Loucy (cell line): ENCODE measurements at regions not wholly inside any gene's neighbourhood (a gene's known extent, or its start where the extent isn't known, plus 50 kb on each side); places are given as distances from the start of the nearest gene placed in this dataset.

Source experiments
- H2AFZ ChIP-seq: fragments of 200-600 bp; sonication (generic); 2 replicates; pipeline ENCODE4 v1.6.0; 2016; ENCODE audit warnings: antibody characterized with exemption, mild to moderate bottlenecking, low read length, moderate library complexity
- H3F3A ChIP-seq: fragments of 200-600 bp; 2 replicates; pipeline ENCODE4 v1.6.0; 2016; ENCODE audit warnings: antibody characterized with exemption, low read depth, mild to moderate bottlenecking
- H3K27me3 ChIP-seq: fragments of 200-600 bp; sonication (generic); 2 replicates; pipeline ENCODE4 v1.6.1; 2014; ENCODE audit warnings: low read length, mild to moderate bottlenecking; ENCODE audit not compliant: insufficient read depth, poor library complexity, severe bottlenecking
- H3K36me3 ChIP-seq: fragments of 200-600 bp; sonication (generic); 2 replicates; pipeline ENCODE4 v1.6.1; 2016; ENCODE audit warnings: low read length; ENCODE audit not compliant: insufficient read depth
- H3K4me1 ChIP-seq: fragments of 200-600 bp; sonication (generic); 2 replicates; pipeline ENCODE4 v1.5.1; 2014; ENCODE audit warnings: low read length, mild to moderate bottlenecking; ENCODE audit not compliant: insufficient read depth, poor library complexity, severe bottlenecking
- H3K4me2 ChIP-seq: fragments of 200-600 bp; sonication (generic); 2 replicates; pipeline ENCODE4 v1.6.0; 2014; ENCODE audit warnings: antibody characterized with exemption, low read length, low read depth, mild to moderate bottlenecking; ENCODE audit not compliant: poor library complexity, severe bottlenecking
- H3K4me3 ChIP-seq: fragments of 200-600 bp; sonication (generic); 2 replicates; pipeline ENCODE4 v1.5.1; 2014; ENCODE audit warnings: low read length, mild to moderate bottlenecking, mixed read lengths; ENCODE audit not compliant: poor library complexity, severe bottlenecking
- H3K79me2 ChIP-seq: fragments of 200-600 bp; sonication (generic); 2 replicates; pipeline ENCODE4 v1.6.1; 2014; ENCODE audit warnings: low read length; ENCODE audit not compliant: insufficient read depth
- H3K9ac ChIP-seq: fragments of 200-600 bp; sonication (generic); 2 replicates; pipeline ENCODE4 v1.6.0; 2014; ENCODE audit warnings: mild to moderate bottlenecking, low read depth, low read length, moderate library complexity; ENCODE audit not compliant: poor library complexity, severe bottlenecking
- H3K9me2 ChIP-seq: fragments of 200-600 bp; sonication (generic); replicated peaks from 2 replicates; pipeline ENCODE4 v1.6.1; 2016; ENCODE audit warnings: low read depth, low read length, mixed read lengths
- H3K9me3 ChIP-seq: fragments of 200-600 bp; sonication (generic); 2 replicates; pipeline ENCODE4 v1.6.1; 2014; ENCODE audit warnings: mild to moderate bottlenecking, antibody characterized with exemption, low read length, low read depth; ENCODE audit not compliant: insufficient read depth
- H4K20me1 ChIP-seq: fragments of 200-600 bp; sonication (generic); 2 replicates; pipeline ENCODE4 v1.6.0; 2014; ENCODE audit warnings: antibody characterized with exemption, low read length, mild to moderate bottlenecking; ENCODE audit not compliant: insufficient read depth, poor library complexity, severe bottlenecking
- EZH2phosphoT487 ChIP-seq: fragments of 200-600 bp; IDR thresholded peaks from 2 replicates; pipeline ENCODE4 v1.6.1; 2018; ENCODE audit warnings: antibody characterized with exemption, mild to moderate bottlenecking, moderate library complexity, borderline replicate concordance
- TF ChIP-seq, protein P1 (sequence below): fragments of 200-600 bp; sonication (generic); conservative IDR thresholded peaks from 2 replicates; pipeline ENCODE4 v1.5.1; 2014; ENCODE audit warnings: mild to moderate bottlenecking, antibody characterized with exemption, low read length

DNA sequence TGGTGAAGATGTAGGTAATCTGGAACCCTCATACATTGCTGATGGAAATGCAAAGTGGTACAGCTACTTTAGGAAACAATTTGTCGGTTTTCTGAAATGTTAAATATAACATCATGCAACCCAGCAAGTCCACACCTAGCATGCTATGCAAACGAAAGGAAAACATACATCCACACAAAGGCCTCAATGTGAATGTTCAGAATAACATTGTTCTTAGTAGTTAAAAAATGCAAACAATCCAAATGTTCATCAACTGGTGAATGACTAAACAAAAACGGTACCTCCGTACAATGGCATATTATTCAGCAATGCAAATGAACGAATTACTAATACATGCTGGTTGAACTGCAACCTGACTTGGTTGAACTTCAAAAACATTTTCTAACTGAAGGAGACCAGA lies 423.3 kb upstream of the THRB start:
- H4K20me1 ChIP-seq: no peaks in the 10 kb centered on the region
- TF ChIP-seq, protein P1, sequence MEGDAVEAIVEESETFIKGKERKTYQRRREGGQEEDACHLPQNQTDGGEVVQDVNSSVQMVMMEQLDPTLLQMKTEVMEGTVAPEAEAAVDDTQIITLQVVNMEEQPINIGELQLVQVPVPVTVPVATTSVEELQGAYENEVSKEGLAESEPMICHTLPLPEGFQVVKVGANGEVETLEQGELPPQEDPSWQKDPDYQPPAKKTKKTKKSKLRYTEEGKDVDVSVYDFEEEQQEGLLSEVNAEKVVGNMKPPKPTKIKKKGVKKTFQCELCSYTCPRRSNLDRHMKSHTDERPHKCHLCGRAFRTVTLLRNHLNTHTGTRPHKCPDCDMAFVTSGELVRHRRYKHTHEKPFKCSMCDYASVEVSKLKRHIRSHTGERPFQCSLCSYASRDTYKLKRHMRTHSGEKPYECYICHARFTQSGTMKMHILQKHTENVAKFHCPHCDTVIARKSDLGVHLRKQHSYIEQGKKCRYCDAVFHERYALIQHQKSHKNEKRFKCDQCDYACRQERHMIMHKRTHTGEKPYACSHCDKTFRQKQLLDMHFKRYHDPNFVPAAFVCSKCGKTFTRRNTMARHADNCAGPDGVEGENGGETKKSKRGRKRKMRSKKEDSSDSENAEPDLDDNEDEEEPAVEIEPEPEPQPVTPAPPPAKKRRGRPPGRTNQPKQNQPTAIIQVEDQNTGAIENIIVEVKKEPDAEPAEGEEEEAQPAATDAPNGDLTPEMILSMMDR: no peak
- no peak for TF ChIP-seq EZH2phosphoT487
- H3K4me3 ChIP-seq: no peak overlapping the region
- no peaks in the 10 kb centered on the region for H3K79me2 ChIP-seq
- H3F3A ChIP-seq: no peaks in the 10 kb centered on the region
- no peak overlapping the region for H3K9ac ChIP-seq
- no peak overlapping the region for H2AFZ ChIP-seq
- H3K9me2 ChIP-seq: no peaks in the 10 kb centered on the region
- no peaks in the 10 kb centered on the region for H3K27me3 ChIP-seq
- no peaks in the 10 kb centered on the region for H3K4me1 ChIP-seq
- no peaks in the 10 kb centered on the region for H3K9me3 ChIP-seq
- no peaks in the 10 kb centered on the region for H3K36me3 ChIP-seq
- H3K4me2 ChIP-seq: no peak overlapping the region

DNA sequence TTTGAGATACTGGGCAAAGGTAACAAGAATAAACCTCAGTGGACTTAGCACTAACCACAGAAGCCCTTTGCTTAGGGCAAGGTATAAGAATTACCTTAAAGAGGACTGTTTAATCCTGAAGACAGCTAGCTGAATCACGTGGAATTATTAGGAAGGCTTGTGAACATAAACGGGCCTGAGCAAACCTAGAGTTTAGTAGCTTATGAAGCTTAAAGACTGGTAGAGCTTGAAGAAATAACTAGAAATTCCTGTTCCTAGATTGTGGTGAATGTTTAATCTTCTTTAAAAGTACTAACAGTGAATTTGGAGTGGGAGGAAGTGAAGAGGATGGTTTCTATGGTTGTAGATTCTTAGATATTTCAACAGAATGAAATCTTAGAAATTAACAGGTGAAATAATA lies 428.9 kb upstream of the THRB start:
- Histone ChIP-seq H2AFZ (no peak overlapping the region), H3K27me3 (no peaks in the 10 kb centered on the region)

DNA sequence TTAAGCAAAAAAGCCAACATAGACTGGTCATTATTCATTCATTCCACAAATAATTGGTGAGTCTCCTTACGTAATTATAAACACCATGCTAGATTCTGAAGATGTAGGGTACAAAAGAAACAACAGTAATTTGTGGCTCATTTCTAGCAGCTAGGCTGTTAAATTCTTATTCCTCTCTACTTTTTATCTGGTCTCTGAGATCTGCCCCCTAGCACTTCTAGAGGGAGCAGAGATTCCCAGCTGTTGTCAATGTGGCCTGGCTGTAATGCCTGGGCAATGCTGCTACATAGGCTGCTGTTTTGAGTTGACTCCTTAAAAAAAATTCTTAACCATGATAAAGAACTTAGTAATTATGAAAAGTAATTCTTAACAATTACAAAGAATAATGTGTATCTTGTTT lies 434.9 kb upstream of the THRB start:
- H3K27me3 ChIP-seq: no peaks in the 10 kb centered on the region
- no peak overlapping the region for H3K4me2 ChIP-seq
- H3K79me2 ChIP-seq: no peaks in the 10 kb centered on the region
- H3K9me3 ChIP-seq: no peaks in the 10 kb centered on the region
- no peaks in the 10 kb centered on the region for H3K4me1 ChIP-seq
- no peak overlapping the region for H2AFZ ChIP-seq
- H3K9ac ChIP-seq: no peak overlapping the region
- no peaks in the 10 kb centered on the region for H3F3A ChIP-seq
- no peak overlapping the region for H3K4me3 ChIP-seq
- no peaks in the 10 kb centered on the region for H3K36me3 ChIP-seq
- no peaks in the 10 kb centered on the region for H3K9me2 ChIP-seq
- H4K20me1 ChIP-seq: no peaks in the 10 kb centered on the region
- no peak for TF ChIP-seq EZH2phosphoT487

More for the DNA sequence above, 428.9 kb upstream of the THRB start:
- Histone ChIP-seq H3K36me3 (no peaks in the 10 kb centered on the region), H3K4me2 (no peak overlapping the region), H3K79me2 (no peaks in the 10 kb centered on the region), H3F3A (no peaks in the 10 kb centered on the region), H3K4me3 (no peak overlapping the region), H3K9me3 (no peaks in the 10 kb centered on the region), H3K9ac (no peak overlapping the region), H3K4me1 (no peaks in the 10 kb centered on the region), H4K20me1 (no peaks in the 10 kb centered on the region), H3K9me2 (no peaks in the 10 kb centered on the region)
- TF ChIP-seq, protein P1: no peak
- no peak for TF ChIP-seq EZH2phosphoT487

DNA sequence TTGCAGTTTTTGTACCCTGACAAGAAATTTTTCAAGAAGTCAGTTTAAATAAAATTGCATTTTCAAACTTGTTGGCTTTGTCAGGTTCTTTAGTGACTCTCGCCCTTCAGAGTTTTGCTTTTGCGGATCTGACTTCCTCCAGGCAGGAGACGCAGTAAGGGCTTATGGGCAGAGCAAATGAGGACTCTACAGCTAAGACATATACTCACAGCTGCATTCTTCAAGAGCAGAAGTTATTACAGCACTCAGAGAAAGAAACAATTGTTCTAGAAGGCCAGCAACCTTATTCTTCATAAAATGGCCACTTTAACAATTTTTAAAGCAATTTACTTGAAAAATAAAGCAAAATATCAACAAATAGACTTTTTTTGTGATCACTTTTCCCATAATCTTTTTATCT lies 438.8 kb upstream of the THRB start:
- Histone ChIP-seq H3K36me3 (no peaks in the 10 kb centered on the region), H3F3A (no peaks in the 10 kb centered on the region), H3K27me3 (no peaks in the 10 kb centered on the region), H3K4me2 (no peak overlapping the region), H4K20me1 (no peaks in the 10 kb centered on the region), H3K4me1 (no peaks in the 10 kb centered on the region), H2AFZ (no peak overlapping the region), H3K79me2 (no peaks in the 10 kb centered on the region), H3K4me3 (no peak overlapping the region), H3K9ac (no peak overlapping the region), H3K9me3 (no peaks in the 10 kb centered on the region), H3K9me2 (no peaks in the 10 kb centered on the region)
- TF ChIP-seq, protein P1: no peak
- TF ChIP-seq EZH2phosphoT487: no peak
